ENCODE measurements at regions not wholly inside any gene's neighbourhood (a gene's known extent, or its start where the extent isn't known, plus 50 kb on each side); places are given as distances from the start of the nearest gene placed in this dataset.
A peak's percentile ranks its signal among the peaks of the same experiment; 100 is the strongest.
"Not testable (repeated sequence)": the region's sequence is repeated elsewhere in the genome, so short reads cannot be mapped to it uniquely, and the experiment has no call there.

DNA sequence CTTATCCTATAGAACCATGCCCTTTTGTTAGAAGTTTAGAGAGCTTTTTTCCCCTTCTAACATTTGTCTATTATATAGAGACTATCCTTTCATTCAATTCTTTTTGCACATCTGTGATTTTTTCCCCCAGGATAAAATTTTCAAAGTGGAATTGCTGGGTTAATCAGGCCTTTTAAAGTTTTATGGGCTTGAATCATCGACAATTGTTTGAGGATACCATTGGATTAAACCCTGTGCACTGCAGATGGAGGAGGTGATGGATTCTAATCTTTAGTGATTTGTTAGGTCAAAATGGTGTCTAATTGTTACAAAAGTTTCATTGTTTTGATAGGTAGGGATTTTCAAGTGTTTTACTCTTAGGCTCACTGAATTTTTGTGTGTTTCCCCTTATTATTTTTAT, 463.7 kb upstream of the CFAP20DC start:
- Mint-ChIP-seq H3K9me3 (ENCODE audit: low read depth) (no peaks in the 10 kb centered on the region), H3K4me3 (no peak overlapping the region), H3K4me1 (peaks cover 16% of the 10 kb centered on the region), H3K36me3 (peaks cover 1% of the 10 kb centered on the region), H3K27ac (no peak overlapping the region), H3K27me3 (peaks cover 8% of the 10 kb centered on the region)
- no peak for DNase-seq
- no peak for ATAC-seq
- CTCF ChIA-PET, result no interaction called here

DNA sequence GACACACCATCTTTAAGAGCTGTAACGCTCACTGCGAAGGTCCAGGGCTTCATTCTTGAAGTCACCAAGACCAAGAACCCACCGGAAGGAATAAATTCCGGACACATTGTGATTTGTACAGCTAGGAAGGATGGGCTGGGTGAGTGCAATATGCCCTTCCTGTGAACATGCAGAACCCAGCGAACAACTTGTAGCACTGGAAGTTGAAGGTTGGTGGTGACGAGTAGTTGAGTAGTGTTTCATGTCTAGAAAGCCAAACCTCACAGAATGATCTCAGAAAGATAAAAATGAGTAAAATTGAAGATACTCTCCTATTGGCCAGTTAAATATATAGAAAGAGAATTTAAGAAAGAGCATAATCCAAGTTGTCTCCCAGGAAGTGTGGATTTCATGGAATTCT, 462.2 kb upstream of the CFAP20DC start:
- no peak overlapping the region for H3K4me3 Mint-ChIP-seq
- no peak for DNase-seq
- peaks cover 16% of the 10 kb centered on the region for H3K4me1 Mint-ChIP-seq
- no peak for ATAC-seq
- peaks cover 1% of the 10 kb centered on the region for H3K36me3 Mint-ChIP-seq
- CTCF ChIA-PET, result no interaction called here
- no peak overlapping the region for H3K27ac Mint-ChIP-seq
- no peaks in the 10 kb centered on the region for H3K9me3 Mint-ChIP-seq (ENCODE audit: low read depth)
- peaks cover 8% of the 10 kb centered on the region for H3K27me3 Mint-ChIP-seq

DNA sequence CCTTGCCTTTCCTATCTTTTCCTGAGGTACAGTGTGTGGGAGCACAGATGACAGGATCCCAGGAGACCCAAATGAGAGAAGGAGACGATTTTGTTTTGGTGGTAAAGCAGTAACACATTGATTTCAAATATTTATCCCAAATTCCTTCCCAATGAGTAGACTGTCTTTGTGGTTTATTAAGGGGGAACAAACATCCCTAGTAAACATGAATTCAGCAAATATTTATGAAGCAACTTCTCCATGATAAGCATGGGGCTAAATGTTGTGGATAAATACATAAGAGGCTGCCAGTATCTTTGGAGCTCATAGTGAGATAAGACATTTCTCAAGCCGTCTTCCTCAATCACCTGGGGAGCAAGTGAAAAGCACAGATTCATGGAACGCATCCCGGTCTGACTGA, 460.8 kb upstream of the CFAP20DC start:
- DNase-seq (no peak), ATAC-seq (no peak)
- peaks cover 1% of the 10 kb centered on the region for H3K36me3 Mint-ChIP-seq
- no peaks in the 10 kb centered on the region for H3K9me3 Mint-ChIP-seq (ENCODE audit: low read depth)
- no peak overlapping the region for H3K27ac Mint-ChIP-seq
- H3K4me1 Mint-ChIP-seq, result peaks cover 14% of the 10 kb centered on the region
- H3K4me3 Mint-ChIP-seq, result no peak overlapping the region
- H3K27me3 Mint-ChIP-seq, result peaks cover 8% of the 10 kb centered on the region
- CTCF ChIA-PET, result no interaction called here

DNA sequence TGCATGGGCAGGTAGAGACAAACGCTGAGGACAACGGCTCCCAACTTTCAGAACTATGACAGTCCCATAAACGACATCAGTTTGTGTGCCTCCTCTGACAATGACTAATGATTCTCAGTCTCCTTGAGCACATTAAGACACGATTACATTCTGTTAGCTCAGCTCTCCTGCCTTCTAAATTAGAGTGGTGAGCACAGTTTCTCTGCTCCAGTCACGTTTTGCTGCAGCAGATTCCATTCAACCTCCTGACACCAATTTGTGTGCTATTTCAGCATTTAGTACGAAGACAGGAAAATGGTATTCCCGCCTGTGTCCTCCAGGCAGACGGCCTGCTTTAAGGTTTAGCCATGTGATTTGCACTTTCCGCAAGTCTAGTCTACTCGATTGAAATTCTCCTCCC, 458.4 kb upstream of the CFAP20DC start:
- no peak overlapping the region for H3K27ac Mint-ChIP-seq
- CTCF ChIA-PET, result no interaction called here
- no peak overlapping the region for H3K4me3 Mint-ChIP-seq
- DNase-seq (no peak), ATAC-seq (no peak)
- H3K9me3 Mint-ChIP-seq (ENCODE audit: low read depth), result no peaks in the 10 kb centered on the region
- H3K27me3 Mint-ChIP-seq, result peaks cover 6% of the 10 kb centered on the region
- H3K4me1 Mint-ChIP-seq, result peaks cover 9% of the 10 kb centered on the region
- H3K36me3 Mint-ChIP-seq, result peaks cover 1% of the 10 kb centered on the region

DNA sequence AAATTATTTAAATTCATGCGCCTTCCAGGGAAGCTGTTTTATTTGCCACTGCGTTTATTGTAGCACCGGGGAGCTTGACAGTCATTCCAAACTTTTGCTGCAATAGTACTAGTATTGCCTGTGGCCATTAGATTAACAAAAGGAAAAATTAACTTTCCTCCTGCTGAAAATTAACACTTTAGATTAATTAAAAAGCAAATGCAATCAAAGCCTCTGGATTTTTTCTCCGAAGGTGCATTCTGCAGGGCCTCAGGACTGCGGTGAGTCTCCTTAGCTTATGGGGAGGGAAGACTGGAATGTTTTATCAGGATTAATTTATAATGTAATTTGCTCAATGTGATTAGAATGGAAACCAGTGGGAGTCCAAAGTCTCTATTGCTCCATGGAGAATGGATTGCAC, 456.4 kb upstream of the CFAP20DC start:
- CTCF ChIA-PET, result no interaction called here
- H3K4me1 Mint-ChIP-seq, result no peaks in the 10 kb centered on the region
- H3K27ac Mint-ChIP-seq, result no peak overlapping the region
- peaks cover 6% of the 10 kb centered on the region for H3K27me3 Mint-ChIP-seq
- H3K4me3 Mint-ChIP-seq, result no peak overlapping the region
- H3K9me3 Mint-ChIP-seq (ENCODE audit: low read depth), result no peaks in the 10 kb centered on the region
- DNase-seq (no peak), ATAC-seq (no peak)
- peaks cover 1% of the 10 kb centered on the region for H3K36me3 Mint-ChIP-seq

DNA sequence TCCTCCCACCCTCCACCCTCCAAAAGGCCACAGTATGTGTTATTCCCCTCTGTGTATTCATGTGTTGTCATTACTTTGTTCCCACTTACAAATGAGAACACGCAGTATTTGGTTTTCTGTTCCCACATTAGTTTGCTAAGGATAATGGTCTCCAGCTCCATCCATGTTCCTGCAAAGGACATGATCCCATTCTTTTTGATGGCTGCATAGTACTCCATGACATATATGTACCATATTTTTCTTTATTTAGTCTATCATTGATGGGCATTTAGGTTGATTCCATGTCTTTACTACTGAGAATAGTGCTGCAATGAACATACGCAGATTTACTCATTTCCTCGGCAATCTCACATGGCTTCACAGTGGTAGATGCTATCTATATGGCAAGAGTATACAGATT, 453.6 kb upstream of the CFAP20DC start:
- Mint-ChIP-seq H3K36me3 (no peaks in the 10 kb centered on the region), H3K9me3 (ENCODE audit: low read depth) (no peaks in the 10 kb centered on the region), H3K4me1 (no peaks in the 10 kb centered on the region), H3K27ac (no peak overlapping the region), H3K27me3 (no peaks in the 10 kb centered on the region), H3K4me3 (no peak overlapping the region)
- DNase-seq (no peak), ATAC-seq (no peak)
- CTCF ChIA-PET, result no interaction called here

DNA sequence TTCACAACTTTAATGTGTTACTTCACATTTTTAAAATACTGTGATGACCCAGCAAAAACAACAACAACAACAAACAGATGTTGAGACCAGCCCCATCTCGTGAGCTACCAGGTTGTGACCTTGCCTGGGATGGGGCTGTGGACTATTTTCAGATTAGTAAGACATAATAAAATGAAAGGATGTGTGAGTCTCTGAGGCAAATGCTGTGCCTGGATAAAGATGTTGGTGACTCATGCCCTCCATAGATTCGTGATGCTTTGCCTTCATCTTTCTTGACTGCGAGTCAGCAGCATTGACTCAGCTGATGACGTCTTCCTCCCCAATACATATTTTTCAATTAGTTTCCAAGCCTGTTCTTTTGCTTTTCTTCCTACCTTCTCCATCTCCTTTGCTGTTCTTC, 453.0 kb upstream of the CFAP20DC start:
- no peaks in the 10 kb centered on the region for H3K36me3 Mint-ChIP-seq
- no peaks in the 10 kb centered on the region for H3K9me3 Mint-ChIP-seq (ENCODE audit: low read depth)
- no peak overlapping the region for H3K4me3 Mint-ChIP-seq
- H3K27me3 Mint-ChIP-seq, result no peaks in the 10 kb centered on the region
- ATAC-seq, result peak; percentile 36
- no peak overlapping the region for H3K27ac Mint-ChIP-seq
- CTCF ChIA-PET, result no interaction called here
- DNase-seq, result no peak
- H3K4me1 Mint-ChIP-seq, result no peaks in the 10 kb centered on the region

DNA sequence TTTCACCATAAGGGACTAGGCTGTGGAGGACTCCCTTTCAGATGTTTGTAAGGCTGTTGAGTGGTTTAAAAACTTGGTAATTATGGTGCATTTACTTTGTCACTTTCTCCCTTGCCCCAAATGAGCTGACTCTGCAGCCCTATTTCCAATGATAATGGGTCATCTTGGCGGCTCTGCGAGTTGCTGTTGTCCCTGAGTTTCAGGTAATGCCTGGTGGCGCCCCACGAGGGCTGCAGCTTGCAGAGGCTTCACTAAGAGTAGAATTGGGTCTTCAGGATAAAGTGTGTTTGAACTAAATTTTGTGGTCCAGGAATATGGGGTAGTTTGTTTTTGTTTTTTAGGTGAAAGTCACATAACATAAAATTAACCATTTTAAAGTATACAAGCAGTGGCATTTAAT, 450.1 kb upstream of the CFAP20DC start:
- Mint-ChIP-seq H3K27me3 (no peaks in the 10 kb centered on the region), H3K9me3 (ENCODE audit: low read depth) (no peaks in the 10 kb centered on the region), H3K4me1 (peaks cover 12% of the 10 kb centered on the region), H3K4me3 (no peak overlapping the region), H3K27ac (no peak overlapping the region), H3K36me3 (no peaks in the 10 kb centered on the region)
- CTCF ChIA-PET, result no interaction called here
- ATAC-seq (no peak), DNase-seq (no peak)

DNA sequence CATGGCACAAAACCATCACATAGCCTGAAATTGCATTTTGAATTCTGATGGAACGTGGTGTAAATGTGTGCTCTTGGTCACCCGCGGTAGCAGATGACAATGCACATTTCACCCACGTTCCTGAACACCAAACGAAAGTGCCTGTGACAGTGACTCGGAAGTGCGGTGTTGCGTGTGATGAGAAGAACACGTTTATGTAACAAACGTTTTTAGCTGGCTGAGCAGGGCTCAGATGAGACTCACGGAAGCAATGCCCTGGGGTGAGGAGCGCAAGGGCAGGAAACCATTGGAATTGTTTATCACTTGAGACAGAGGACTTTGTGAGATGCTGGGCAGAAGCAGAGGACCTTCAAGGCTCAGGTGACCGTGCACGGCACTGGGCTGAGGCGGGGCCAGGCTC, 449.2 kb upstream of the CFAP20DC start:
- H3K4me3 Mint-ChIP-seq, result no peak overlapping the region
- ATAC-seq (no peak), DNase-seq (no peak)
- CTCF ChIA-PET, result no interaction called here
- no peaks in the 10 kb centered on the region for H3K9me3 Mint-ChIP-seq (ENCODE audit: low read depth)
- no peaks in the 10 kb centered on the region for H3K36me3 Mint-ChIP-seq
- no peak overlapping the region for H3K27ac Mint-ChIP-seq
- H3K27me3 Mint-ChIP-seq, result peaks cover 4% of the 10 kb centered on the region
- H3K4me1 Mint-ChIP-seq, result peaks cover 12% of the 10 kb centered on the region

DNA sequence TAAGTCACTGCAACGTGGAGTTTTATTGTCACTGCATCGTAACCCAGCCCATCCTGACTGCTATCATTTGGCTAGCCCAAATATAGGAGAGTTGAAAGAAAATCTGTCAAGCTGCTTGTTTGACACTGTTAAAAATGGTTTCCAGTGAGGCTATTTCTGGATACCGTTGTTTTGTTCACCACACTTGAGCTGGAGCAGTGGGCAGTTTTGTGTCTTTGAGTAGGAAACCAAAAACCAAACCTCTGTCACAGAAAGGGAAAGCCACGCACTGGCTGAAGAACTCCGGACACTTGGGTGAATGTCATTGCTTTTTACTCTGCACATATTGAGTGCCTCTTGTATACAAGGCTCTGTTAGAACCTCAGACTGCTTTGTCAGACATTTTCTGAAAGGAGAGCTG, 446.4 kb upstream of the CFAP20DC start:
- Mint-ChIP-seq H3K4me3 (no peak overlapping the region), H3K27me3 (peaks cover 4% of the 10 kb centered on the region), H3K36me3 (no peaks in the 10 kb centered on the region), H3K9me3 (ENCODE audit: low read depth) (no peaks in the 10 kb centered on the region), H3K4me1 (peaks cover 12% of the 10 kb centered on the region), H3K27ac (no peak overlapping the region)
- DNase-seq (no peak), ATAC-seq (no peak)
- CTCF ChIA-PET, result no interaction called here

DNA sequence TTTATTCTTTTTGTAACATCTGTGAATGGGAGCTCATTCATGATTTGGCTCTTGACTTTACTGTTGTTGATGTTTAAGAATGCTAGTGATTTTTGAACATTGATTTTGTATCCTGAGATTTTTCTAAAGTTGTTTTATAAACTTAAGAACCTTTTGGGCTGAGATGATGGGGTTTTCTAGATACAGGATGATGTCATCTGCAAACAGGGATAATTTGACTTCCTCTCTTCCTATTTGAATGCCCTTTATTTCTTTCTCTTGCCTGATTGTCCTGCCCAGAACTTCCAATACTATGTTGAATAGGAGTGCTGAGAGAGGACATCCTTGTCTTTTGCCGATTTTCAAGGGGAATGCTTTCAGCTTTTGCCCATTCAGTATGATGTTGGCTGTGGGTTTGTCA, 445.1 kb upstream of the CFAP20DC start:
- H3K4me1 Mint-ChIP-seq, result peaks cover 12% of the 10 kb centered on the region
- H3K27ac Mint-ChIP-seq; DNase-seq; ATAC-seq; H3K36me3 Mint-ChIP-seq; CTCF ChIA-PET; H3K27me3 Mint-ChIP-seq; H3K4me3 Mint-ChIP-seq; H3K9me3 Mint-ChIP-seq (ENCODE audit: low read depth): not testable (repeated sequence)

DNA sequence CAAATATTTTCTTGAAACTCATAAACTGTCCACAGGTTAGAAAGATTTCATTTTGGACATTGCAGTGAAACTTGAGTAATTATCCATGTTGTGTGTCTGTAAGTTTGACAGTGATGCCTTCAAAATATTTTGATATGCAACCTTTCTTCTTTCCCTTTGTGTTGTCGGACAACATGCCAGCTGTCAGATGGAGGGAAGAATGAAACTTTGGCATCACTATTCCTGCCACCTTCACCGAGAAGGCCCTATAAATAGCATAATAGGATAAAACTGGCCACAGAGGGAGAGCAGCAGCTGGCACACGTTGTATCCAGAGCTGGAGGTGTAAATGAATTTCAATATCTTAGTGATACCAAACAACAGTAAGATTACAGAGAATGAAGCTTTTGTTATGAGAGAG, 436.7 kb upstream of the CFAP20DC start:
- Mint-ChIP-seq H3K9me3 (ENCODE audit: low read depth) (peaks cover 5% of the 10 kb centered on the region), H3K4me3 (no peak overlapping the region), H3K4me1 (peaks cover 3% of the 10 kb centered on the region), H3K27ac (no peak overlapping the region), H3K36me3 (peaks cover 10% of the 10 kb centered on the region), H3K27me3 (no peaks in the 10 kb centered on the region)
- DNase-seq (no peak), ATAC-seq (no peak)
- CTCF ChIA-PET, result no interaction called here

DNA sequence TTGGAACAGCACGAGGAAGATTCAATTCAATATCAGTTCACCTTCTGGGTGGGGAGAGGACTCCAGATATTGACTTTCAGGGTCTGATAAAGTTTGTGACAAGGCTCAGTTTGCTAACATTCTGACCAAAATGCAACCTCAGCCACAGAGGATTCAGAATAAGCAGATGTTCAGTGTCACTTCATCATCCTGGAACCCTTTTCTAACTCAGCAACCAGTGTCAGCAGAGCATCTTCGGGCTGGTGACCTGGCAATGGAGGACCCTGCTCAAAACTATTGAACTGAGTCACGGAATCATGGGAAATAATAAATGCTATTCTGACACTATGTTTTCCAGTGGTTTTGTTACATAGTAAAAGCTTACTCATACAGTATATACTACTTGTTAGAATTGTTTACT, 433.4 kb upstream of the CFAP20DC start:
- peaks cover 3% of the 10 kb centered on the region for H3K9me3 Mint-ChIP-seq (ENCODE audit: low read depth)
- peaks cover 19% of the 10 kb centered on the region for H3K4me1 Mint-ChIP-seq
- no peak for DNase-seq
- no peaks in the 10 kb centered on the region for H3K27me3 Mint-ChIP-seq
- peaks cover 12% of the 10 kb centered on the region for H3K36me3 Mint-ChIP-seq
- no peak overlapping the region for H3K27ac Mint-ChIP-seq
- no peak for ATAC-seq
- no peak overlapping the region for H3K4me3 Mint-ChIP-seq
- CTCF ChIA-PET, result no interaction called here

DNA sequence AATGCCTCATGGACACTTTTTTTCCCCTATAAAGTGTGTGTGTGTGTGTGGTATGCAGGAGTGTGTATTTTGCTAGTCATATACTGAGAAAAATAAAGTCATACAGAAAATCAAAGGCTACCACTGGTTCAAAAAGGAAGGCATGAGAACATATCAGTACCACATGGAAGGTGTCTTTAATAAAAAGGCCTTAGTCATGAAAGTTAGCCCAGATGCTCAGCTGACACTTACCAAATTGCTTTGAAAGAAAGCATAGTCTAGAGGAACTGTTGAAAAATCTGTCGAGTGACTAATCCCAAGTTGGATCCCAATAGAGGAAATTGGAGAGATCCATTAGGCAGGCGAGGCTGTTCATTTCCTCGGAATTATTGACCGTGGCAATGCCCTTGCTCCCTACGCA, 432.9 kb upstream of the CFAP20DC start:
- no peak overlapping the region for H3K4me3 Mint-ChIP-seq
- H3K9me3 Mint-ChIP-seq (ENCODE audit: low read depth), result peaks cover 3% of the 10 kb centered on the region
- ATAC-seq (no peak), DNase-seq (no peak)
- H3K4me1 Mint-ChIP-seq, result peaks cover 17% of the 10 kb centered on the region
- no peaks in the 10 kb centered on the region for H3K27me3 Mint-ChIP-seq
- peaks cover 8% of the 10 kb centered on the region for H3K36me3 Mint-ChIP-seq
- no peak overlapping the region for H3K27ac Mint-ChIP-seq
- CTCF ChIA-PET, result no interaction called here

DNA sequence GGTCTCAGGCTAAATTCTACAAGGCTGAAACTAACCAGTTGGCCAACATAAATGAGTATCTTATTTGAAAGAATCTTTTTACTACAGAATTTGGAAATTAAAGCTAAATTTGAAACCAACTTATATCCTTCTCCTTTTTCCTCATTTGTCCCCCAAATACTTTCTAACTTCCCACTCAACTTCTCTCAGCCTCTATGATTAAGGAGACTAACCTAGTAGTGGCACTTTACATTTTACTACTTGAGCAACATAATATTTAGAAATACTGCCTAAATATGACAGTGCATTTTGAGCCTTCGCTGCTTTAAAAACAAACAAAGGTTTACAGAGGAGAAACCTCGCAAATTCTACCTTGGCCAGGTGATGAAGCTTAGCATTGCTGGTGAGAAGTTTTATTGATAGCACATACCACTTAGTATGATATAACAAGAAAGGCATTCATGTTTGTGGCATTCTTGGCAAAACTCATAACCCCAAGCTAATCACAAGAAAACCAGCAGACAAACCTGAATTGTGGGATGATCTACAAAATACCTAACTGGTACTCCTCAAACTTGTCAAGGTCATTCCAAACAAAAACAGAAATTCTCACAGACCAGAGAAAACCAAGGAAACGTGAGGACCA, 432.1 kb upstream of the CFAP20DC start:
- Mint-ChIP-seq H3K4me3 (no peak overlapping the region), H3K9me3 (ENCODE audit: low read depth) (peaks cover 1% of the 10 kb centered on the region), H3K4me1 (peaks cover 17% of the 10 kb centered on the region), H3K27me3 (no peaks in the 10 kb centered on the region), H3K27ac (no peak overlapping the region), H3K36me3 (peaks cover 6% of the 10 kb centered on the region)
- DNase-seq (no peak), ATAC-seq (no peak)
- CTCF ChIA-PET, result no interaction called here
